IMR-90 (cell line): ENCODE measurements at regions not wholly inside any gene's neighbourhood (a gene's known extent, or its start where the extent isn't known, plus 50 kb on each side); places are given as distances from the start of the nearest gene placed in this dataset.

Experiments
- ATAC-seq: fragments of 200-7000 bp; cut with Tn5 transposase; 2 replicates; pipeline ENCODE4 v1.9.1; 2020; ENCODE audit warnings: low read depth, mild to moderate bottlenecking, moderate library complexity
- BruUV-seq: library from RNA; stranded (reverse); fragments of 400-500 nt; replicated peaks from 2 replicates; lab custom pipeline; 2021; lab: Mats Ljungman, UMichigan
- CTCF ChIA-PET: fragments of 300-600 bp; formaldehyde crosslinking; extraction: SDS; loops from one replicate; lab custom pipeline; 2021; ENCODE audit warnings: antibody characterized with exemption; lab: Yijun Ruan, JAX
- POLR2A ChIA-PET: fragments of 300-600 bp; sonication (Branson Sonifier 250); formaldehyde crosslinking; loops from one replicate; lab custom pipeline; 2022; ENCODE audit warnings: antibody characterized with exemption; ENCODE audit not compliant: unreplicated experiment; lab: Charles Lee
- DNase-seq: peaks from one replicate; pipeline ENCODE4 v3.0.0; 2013
- H2AFZ ChIP-seq: replicated peaks from 2 replicates; pipeline ENCODE3; 2013; ENCODE audit warnings: low read length, mild to moderate bottlenecking; ENCODE audit not compliant: poor library complexity
- H2AK5ac ChIP-seq: 2 replicates; pipeline ENCODE4 v1.6.1; 2013; ENCODE audit warnings: low read depth, low read length, inconsistent platforms
- H2AK9ac ChIP-seq: replicated peaks from 2 replicates; pipeline ENCODE3; 2013; ENCODE audit warnings: mild to moderate bottlenecking, low read depth, low read length, moderate library complexity; ENCODE audit not compliant: poor library complexity
- H2BK120ac ChIP-seq: 2 replicates; pipeline ENCODE4 v1.6.1; 2013; ENCODE audit warnings: low read depth, low read length, inconsistent platforms
- H2BK15ac ChIP-seq: 3 replicates; pipeline ENCODE4 v1.6.1; 2013; ENCODE audit warnings: low read depth, low read length, inconsistent platforms
- H2BK20ac ChIP-seq: 2 replicates; pipeline ENCODE4 v1.6.1; 2013; ENCODE audit warnings: low read depth, mild to moderate bottlenecking, inconsistent platforms, low read length, moderate library complexity
- H2BK5ac ChIP-seq: 2 replicates; pipeline ENCODE4 v1.6.1; 2013; ENCODE audit warnings: mild to moderate bottlenecking, low read depth, low read length, inconsistent platforms; ENCODE audit not compliant: poor library complexity, severe bottlenecking
- H3K14ac ChIP-seq: replicated peaks from 2 replicates; pipeline ENCODE4 v1.6.1; 2013; ENCODE audit warnings: low read depth, low read length, inconsistent platforms
- H3K18ac ChIP-seq: 2 replicates; pipeline ENCODE4 v1.6.1; 2013; ENCODE audit warnings: low read depth, low read length, control low read depth
- H3K23ac ChIP-seq: 2 replicates; pipeline ENCODE4 v1.6.1; 2013; ENCODE audit warnings: low read depth, low read length, inconsistent platforms
- H3K27ac ChIP-seq: 2 replicates; pipeline ENCODE4 v1.5.1; 2013; ENCODE audit warnings: mild to moderate bottlenecking, control low read depth, low read length; ENCODE audit not compliant: insufficient read depth
- H3K27me3 ChIP-seq: 2 replicates; pipeline ENCODE4 v1.6.1; 2013; ENCODE audit warnings: low read length; ENCODE audit not compliant: control insufficient read depth, insufficient read depth
- H3K36me3 ChIP-seq: 2 replicates; pipeline ENCODE4 v1.6.1; 2013; ENCODE audit warnings: low read length, mixed read lengths; ENCODE audit not compliant: control insufficient read depth, insufficient read depth
- H3K4ac ChIP-seq: 2 replicates; pipeline ENCODE4 v1.6.1; 2013; ENCODE audit warnings: low read depth, low read length, inconsistent platforms
- H3K4me1 ChIP-seq: 2 replicates; pipeline ENCODE4 v1.6.1; 2013; ENCODE audit warnings: low read length, mixed read lengths; ENCODE audit not compliant: control insufficient read depth, insufficient read depth
- H3K4me2 ChIP-seq: 2 replicates; pipeline ENCODE4 v1.6.1; 2013; ENCODE audit warnings: low read depth, mild to moderate bottlenecking, control low read depth, low read length, moderate library complexity
- H3K4me3 ChIP-seq: 2 replicates; pipeline ENCODE4 v1.5.1; 2013; ENCODE audit warnings: low read depth, mild to moderate bottlenecking, control low read depth, low read length, moderate library complexity; ENCODE audit not compliant: insufficient read depth
- H3K56ac ChIP-seq: 2 replicates; pipeline ENCODE4 v1.6.1; 2013; ENCODE audit warnings: low read length, inconsistent platforms; ENCODE audit not compliant: insufficient read depth; ENCODE audit errors: extremely low read depth
- H3K79me1 ChIP-seq, 2 experiments: 2 replicates each; pipeline ENCODE4 v1.6.1; 2013; ENCODE audit warnings: low read length in 2 of 2, inconsistent platforms in 1 of 2, low read depth in 1 of 2
- H3K9ac ChIP-seq: 2 replicates; pipeline ENCODE4 v1.6.1; 2013; ENCODE audit warnings: low read depth, low read length, control low read depth
- H3K9me1 ChIP-seq: 2 replicates; pipeline ENCODE4 v1.6.1; 2013; ENCODE audit warnings: low read length, inconsistent platforms; ENCODE audit not compliant: insufficient read depth
- H3K9me3 ChIP-seq: 2 replicates; pipeline ENCODE4 v1.6.1; 2013; ENCODE audit warnings: low read length; ENCODE audit not compliant: control insufficient read depth, insufficient read depth
- H4K20me1 ChIP-seq: 2 replicates; pipeline ENCODE4 v1.6.1; 2013; ENCODE audit warnings: low read length, inconsistent platforms; ENCODE audit not compliant: insufficient read depth
- H4K5ac ChIP-seq: 2 replicates; pipeline ENCODE4 v1.6.1; 2013; ENCODE audit warnings: mild to moderate bottlenecking, low read depth, low read length, control low read depth
- H4K8ac ChIP-seq, 2 experiments: 2 replicates each; pipeline ENCODE4 v1.6.1; 2013; ENCODE audit warnings: low read depth in 2 of 2, low read length in 2 of 2, control low read depth in 1 of 2, inconsistent platforms in 1 of 2
- H4K91ac ChIP-seq: 2 replicates; pipeline ENCODE4 v1.6.1; 2013; ENCODE audit warnings: low read depth, low read length, inconsistent platforms; ENCODE audit not compliant: insufficient read depth
- BHLHE40 ChIP-seq: fragments of 150-350 bp; IDR thresholded peaks from 2 replicates; pipeline ENCODE4 v1.6.1; 2016; ENCODE audit warnings: mild to moderate bottlenecking, low read depth, low read length
- CEBPB ChIP-seq: IDR thresholded peaks from 2 replicates; pipeline ENCODE4 v1.6.1; 2012; ENCODE audit warnings: low read depth, low read length, improper control_type of control experiment
- CHD1 ChIP-seq: IDR thresholded peaks from 2 replicates; pipeline ENCODE4 v1.6.1; 2012; ENCODE audit warnings: low read depth, low read length, improper control_type of control experiment
- FOS ChIP-seq: fragments of 150-350 bp; IDR thresholded peaks from 2 replicates; pipeline ENCODE4 v1.6.1; 2016; ENCODE audit warnings: low read depth, low read length
- MAFK ChIP-seq: IDR thresholded peaks from 2 replicates; pipeline ENCODE4 v1.6.1; 2012; ENCODE audit warnings: low read depth, low read length, improper control_type of control experiment
- MAZ ChIP-seq: IDR thresholded peaks from 2 replicates; pipeline ENCODE4 v1.6.1; 2012; ENCODE audit warnings: low read depth, mild to moderate bottlenecking, low read length, improper control_type of control experiment, moderate library complexity, borderline replicate concordance
- MXI1 ChIP-seq: IDR thresholded peaks from 2 replicates; pipeline ENCODE4 v1.6.1; 2012; ENCODE audit warnings: low read depth, mild to moderate bottlenecking, low read length, moderate library complexity, borderline replicate concordance
- NFE2L2 ChIP-seq: fragments of 150-350 bp; IDR thresholded peaks from 2 replicates; pipeline ENCODE4 v1.6.1; 2016; ENCODE audit warnings: low read depth, mild to moderate bottlenecking, low read length
- POLR2A ChIP-seq: IDR thresholded peaks from 2 replicates; pipeline ENCODE4 v1.6.1; 2012; ENCODE audit warnings: mild to moderate bottlenecking, low read depth, low read length
- RAD21 ChIP-seq: IDR thresholded peaks from 2 replicates; pipeline ENCODE4 v1.6.1; 2012; ENCODE audit warnings: low read length, improper control_type of control experiment
- RCOR1 ChIP-seq: IDR thresholded peaks from 2 replicates; pipeline ENCODE4 v1.6.1; 2012; ENCODE audit warnings: mild to moderate bottlenecking, low read length, improper control_type of control experiment; ENCODE audit not compliant: insufficient replicate concordance
- RFX5 ChIP-seq: IDR thresholded peaks from 2 replicates; pipeline ENCODE4 v1.8.0; 2012; ENCODE audit warnings: low read depth, mild to moderate bottlenecking, low read length, moderate library complexity
- SMC3 ChIP-seq: fragments of 150-350 bp; IDR thresholded peaks from 2 replicates; pipeline ENCODE4 v1.6.1; 2016; ENCODE audit warnings: low read depth, mild to moderate bottlenecking, antibody characterized with exemption, low read length, moderate library complexity
- WGBS, 2 experiments: methylation state at CpG; one replicate each; pipeline versions ENCODE4 v1.1.5 to v1.1.7; 2013; ENCODE audit warnings: missing lambda C conversion rate in 2 of 2; ENCODE audit not compliant: insufficient read length in 1 of 2; ENCODE audit errors: extremely low coverage in 2 of 2; 5-methylcytosine and 5-hydroxymethylcytosine counted together
- dilution Hi-C: fragments of 300-500 bp; cut with HindIII; formaldehyde crosslinking; loops from one replicate; pipeline ENCODE4 v1.14.3; 2018; ENCODE audit warnings: low sequenced_read_pairs; ENCODE audit not compliant: unreplicated experiment
- in situ Hi-C: fragments of 300-500 bp; cut with MboI; formaldehyde crosslinking; loops from 3 replicates; pipeline ENCODE4 v1.14.3; 2019; ENCODE audit warnings: low sequenced_read_pairs, inconsistent platforms, mixed read lengths
- intact Hi-C: fragments of 100-400 bp; cut with micrococcal nuclease; formaldehyde crosslinking; loops from 2 replicates; pipeline ENCODE4 v1.10.0; 2022
- TF ChIP-seq, protein P1 (sequence below): fragments of 150-350 bp; IDR thresholded peaks from 2 replicates; pipeline ENCODE4 v1.6.1; 2017; ENCODE audit warnings: mild to moderate bottlenecking, antibody characterized with exemption, low read length, low read depth
- TF ChIP-seq, protein P2 (sequence below): fragments of 150-350 bp; IDR thresholded peaks from 2 replicates; pipeline ENCODE4 v1.6.1; 2016; ENCODE audit warnings: low read depth, mild to moderate bottlenecking, low read length, moderate library complexity, borderline replicate concordance
- TF ChIP-seq, protein P3 (sequence below): conservative IDR thresholded peaks from 2 replicates; pipeline ENCODE4 v1.5.1; 2012; ENCODE audit warnings: mild to moderate bottlenecking, low read depth, low read length, improper control_type of control experiment

DNA sequence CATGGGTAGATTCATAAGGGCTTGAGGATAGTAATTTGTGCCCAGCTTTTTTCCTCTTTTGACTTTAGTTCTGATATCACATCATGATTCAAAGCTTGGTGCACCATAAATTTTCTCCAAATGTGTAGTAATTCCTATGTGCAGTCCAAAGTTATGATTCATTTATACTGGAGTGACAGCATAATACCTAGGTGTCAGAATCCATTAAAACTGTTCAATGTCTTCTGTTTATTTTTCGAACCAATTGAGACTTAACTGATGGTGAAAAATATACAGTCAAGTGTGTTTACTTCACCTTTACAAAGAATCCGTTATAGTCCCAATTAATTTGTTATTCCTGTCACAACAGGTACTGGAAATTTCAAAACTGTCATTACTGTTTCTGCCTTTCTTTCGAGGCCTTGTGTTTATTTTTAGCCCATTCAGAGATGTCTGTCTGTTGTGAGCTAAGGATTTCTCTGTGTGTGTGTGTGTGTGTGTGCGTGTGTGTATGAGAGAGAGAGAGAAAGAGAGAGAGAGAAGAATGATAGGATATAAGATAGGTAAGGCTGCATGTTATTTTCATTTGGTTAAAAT, 389.7 kb upstream of the ATP5MC3 start:
- Histone ChIP-seq H4K20me1 (no peaks in the 10 kb centered on the region), H3K4me2 (no peak overlapping the region), H3K79me1 (no peaks in the 10 kb centered on the region), H3K4me1 (no peaks in the 10 kb centered on the region), H4K91ac (no peak overlapping the region), H3K56ac (no peak overlapping the region), H2BK120ac (no peak overlapping the region), H2BK20ac (no peak overlapping the region), H3K4me3 (no peak overlapping the region), H2AFZ (no peak overlapping the region), H3K9ac (no peak overlapping the region), H2BK5ac (no peak overlapping the region), H2AK9ac (no peak overlapping the region), H4K8ac (no peak overlapping the region), H2BK15ac (no peak overlapping the region), H2AK5ac (no peak overlapping the region), H3K9me1 (no peaks in the 10 kb centered on the region), H3K4ac (no peak overlapping the region), H3K14ac (no peak overlapping the region), H4K5ac (no peak overlapping the region), H3K23ac (no peak overlapping the region), H3K9me3 (no peaks in the 10 kb centered on the region), H3K27me3 (no peaks in the 10 kb centered on the region), H3K27ac (no peak overlapping the region), H3K36me3 (no peaks in the 10 kb centered on the region), H3K18ac (no peak overlapping the region)
- no peak for ATAC-seq
- intact Hi-C loops: no loop called here
- TF ChIP-seq RFX5: no peak
- TF ChIP-seq, protein P1, sequence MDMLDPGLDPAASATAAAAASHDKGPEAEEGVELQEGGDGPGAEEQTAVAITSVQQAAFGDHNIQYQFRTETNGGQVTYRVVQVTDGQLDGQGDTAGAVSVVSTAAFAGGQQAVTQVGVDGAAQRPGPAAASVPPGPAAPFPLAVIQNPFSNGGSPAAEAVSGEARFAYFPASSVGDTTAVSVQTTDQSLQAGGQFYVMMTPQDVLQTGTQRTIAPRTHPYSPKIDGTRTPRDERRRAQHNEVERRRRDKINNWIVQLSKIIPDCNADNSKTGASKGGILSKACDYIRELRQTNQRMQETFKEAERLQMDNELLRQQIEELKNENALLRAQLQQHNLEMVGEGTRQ: no peak
- TF ChIP-seq CHD1: no peak
- TF ChIP-seq, protein P2, sequence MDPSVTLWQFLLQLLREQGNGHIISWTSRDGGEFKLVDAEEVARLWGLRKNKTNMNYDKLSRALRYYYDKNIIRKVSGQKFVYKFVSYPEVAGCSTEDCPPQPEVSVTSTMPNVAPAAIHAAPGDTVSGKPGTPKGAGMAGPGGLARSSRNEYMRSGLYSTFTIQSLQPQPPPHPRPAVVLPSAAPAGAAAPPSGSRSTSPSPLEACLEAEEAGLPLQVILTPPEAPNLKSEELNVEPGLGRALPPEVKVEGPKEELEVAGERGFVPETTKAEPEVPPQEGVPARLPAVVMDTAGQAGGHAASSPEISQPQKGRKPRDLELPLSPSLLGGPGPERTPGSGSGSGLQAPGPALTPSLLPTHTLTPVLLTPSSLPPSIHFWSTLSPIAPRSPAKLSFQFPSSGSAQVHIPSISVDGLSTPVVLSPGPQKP: no peak
- TF ChIP-seq MAFK: no peak
- no peak for TF ChIP-seq RAD21
- no peak for TF ChIP-seq NFE2L2
- TF ChIP-seq CEBPB: no peak
- TF ChIP-seq MAZ: no peak
- no peak for TF ChIP-seq MXI1
- TF ChIP-seq FOS: no peak
- TF ChIP-seq BHLHE40: no peak
- TF ChIP-seq RCOR1: no peak
- TF ChIP-seq POLR2A: no peak
- TF ChIP-seq, protein P3, sequence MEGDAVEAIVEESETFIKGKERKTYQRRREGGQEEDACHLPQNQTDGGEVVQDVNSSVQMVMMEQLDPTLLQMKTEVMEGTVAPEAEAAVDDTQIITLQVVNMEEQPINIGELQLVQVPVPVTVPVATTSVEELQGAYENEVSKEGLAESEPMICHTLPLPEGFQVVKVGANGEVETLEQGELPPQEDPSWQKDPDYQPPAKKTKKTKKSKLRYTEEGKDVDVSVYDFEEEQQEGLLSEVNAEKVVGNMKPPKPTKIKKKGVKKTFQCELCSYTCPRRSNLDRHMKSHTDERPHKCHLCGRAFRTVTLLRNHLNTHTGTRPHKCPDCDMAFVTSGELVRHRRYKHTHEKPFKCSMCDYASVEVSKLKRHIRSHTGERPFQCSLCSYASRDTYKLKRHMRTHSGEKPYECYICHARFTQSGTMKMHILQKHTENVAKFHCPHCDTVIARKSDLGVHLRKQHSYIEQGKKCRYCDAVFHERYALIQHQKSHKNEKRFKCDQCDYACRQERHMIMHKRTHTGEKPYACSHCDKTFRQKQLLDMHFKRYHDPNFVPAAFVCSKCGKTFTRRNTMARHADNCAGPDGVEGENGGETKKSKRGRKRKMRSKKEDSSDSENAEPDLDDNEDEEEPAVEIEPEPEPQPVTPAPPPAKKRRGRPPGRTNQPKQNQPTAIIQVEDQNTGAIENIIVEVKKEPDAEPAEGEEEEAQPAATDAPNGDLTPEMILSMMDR: no peak
- TF ChIP-seq SMC3: no peak
- POLR2A ChIA-PET: no interaction called here
- WGBS, 2 experiments: 0% methylated on average over 1 of the region's 4 CpGs; no CpG with 5 or more reads in 1 of the 2 experiments
- BruUV-seq: no TSS peak
- no peak for DNase-seq
- dilution Hi-C loops: no loop called here
- CTCF ChIA-PET: no interaction called here
- in situ Hi-C loops: no loop called here
